ENCODE measurements at regions not wholly inside any gene's neighbourhood (a gene's known extent, or its start where the extent isn't known, plus 50 kb on each side); places are given as distances from the start of the nearest gene placed in this dataset.

- Histone ChIP-seq H3K36me3 (replicated peaks in 1 of 2; ENCODE audit: control extremely low read depth in 1 of 2, control insufficient read depth in 1 of 2, extremely low read depth in 1 of 2, insufficient read depth in 2 of 2, low read length in 1 of 2) (no peaks in the 10 kb centered on the region), H3K79me2 (ENCODE audit: control insufficient read depth, insufficient read depth, low read length) (no peaks in the 10 kb centered on the region), H4K20me1 (ENCODE audit: control insufficient read depth, insufficient read depth, low read length, poor library complexity, severe bottlenecking) (no peaks in the 10 kb centered on the region), H3K9ac (ENCODE audit: low read length) (no peak overlapping the region), H3K4me2 (replicated peaks; ENCODE audit: low read depth, low read length, poor library complexity, severe bottlenecking) (no peak overlapping the region), H3K4me3 (ENCODE audit: control extremely low read depth in 1 of 5, extremely low read depth in 1 of 5, insufficient read depth in 1 of 5, low read depth in 2 of 5, low read length in 4 of 5) (no peak overlapping the region), H3K27me3 (replicated peaks in 1 of 4; ENCODE audit: control extremely low read depth in 1 of 4, control insufficient read depth in 3 of 4, insufficient read depth in 4 of 4, low read length in 3 of 4) (no peaks in the 10 kb centered on the region), H2AFZ (ENCODE audit: insufficient read depth, low read depth, low read length, poor library complexity, severe bottlenecking) (no peak overlapping the region), H3K27ac (ENCODE audit: low read length in 2 of 2) (no peak overlapping the region), H3K4me1 (ENCODE audit: control insufficient read depth in 2 of 2, insufficient read depth in 2 of 2, low read length in 2 of 2) (peaks cover 0 to 5% of the 10 kb centered on the region in 2 donors), H3K9me3 (ENCODE audit: control extremely low read depth in 1 of 3, control insufficient read depth in 2 of 3, insufficient read depth in 1 of 3, low read length in 2 of 3) (peaks cover 0 to 10% (median 0%) of the 10 kb centered on the region in 3 donors)
- Mint-ChIP-seq H3K4me3 (no peak overlapping the region), H3K27me3 (no peaks in the 10 kb centered on the region), H3K27ac (no peak overlapping the region), H3K9me3 (ENCODE audit: insufficient read depth) (no peaks in the 10 kb centered on the region), H3K4me1 (peaks cover 9% of the 10 kb centered on the region)
- CTCF ChIA-PET, result no interaction called here
- 98% methylated on average over 27 of the region's 27 CpGs for WGBS (ENCODE audit: insufficient coverage)
- intact Hi-C loops (cut with micrococcal nuclease), result no loop called here
- no peak for DNase-seq
- TF ChIP-seq EZH2 (IDR thresholded peaks at IDR 0.05; ENCODE audit: borderline replicate concordance, insufficient read depth, low read depth, low read length, poor library complexity, severe bottlenecking) (no peak), CTCF (IDR thresholded peaks at IDR 0.05) (no peak)
- POLR2A ChIA-PET, result no interaction called here
- no peak for ATAC-seq (ENCODE audit: low read depth)
Observed at GRCh38 chr2:10195278-10196109, 73.0 kb downstream of the RRM2 start.

- POLR2A ChIA-PET, result no interaction called here
- H3K36me3 ChIP-seq (replicated peaks in 1 of 2; ENCODE audit: control extremely low read depth in 1 of 2, control insufficient read depth in 1 of 2, extremely low read depth in 1 of 2, insufficient read depth in 2 of 2, low read length in 1 of 2), result no peaks in the 10 kb centered on the region
Observed at GRCh38 chr2:10196110-10196892, 73.8 kb downstream of the RRM2 start.

More at GRCh38 chr2:10196110-10196892, 73.8 kb downstream of the RRM2 start:
- H4K20me1 ChIP-seq (ENCODE audit: control insufficient read depth, insufficient read depth, low read length, poor library complexity, severe bottlenecking), result no peaks in the 10 kb centered on the region
- TF ChIP-seq EZH2 (IDR thresholded peaks at IDR 0.05; ENCODE audit: borderline replicate concordance, insufficient read depth, low read depth, low read length, poor library complexity, severe bottlenecking) (no peak), CTCF (IDR thresholded peaks at IDR 0.05) (no peak)
- no peak overlapping the region for H3K4me2 ChIP-seq (replicated peaks; ENCODE audit: low read depth, low read length, poor library complexity, severe bottlenecking)
- H3K9me3 ChIP-seq (ENCODE audit: control extremely low read depth in 1 of 3, control insufficient read depth in 2 of 3, insufficient read depth in 1 of 3, low read length in 2 of 3), result peaks cover 0 to 6% (median 0%) of the 10 kb centered on the region in 3 donors
- Mint-ChIP-seq H3K4me3 (no peak overlapping the region), H3K27me3 (no peaks in the 10 kb centered on the region), H3K27ac (no peak overlapping the region), H3K4me1 (peaks cover under 1% of the 10 kb centered on the region), H3K9me3 (ENCODE audit: insufficient read depth) (no peaks in the 10 kb centered on the region)
- WGBS (ENCODE audit: insufficient coverage), result 97% methylated on average over 17 of the region's 22 CpGs
- ATAC-seq (ENCODE audit: low read depth) (no peak), DNase-seq (no peak)
- no peaks in the 10 kb centered on the region for H3K27me3 ChIP-seq (replicated peaks in 1 of 4; ENCODE audit: control extremely low read depth in 1 of 4, control insufficient read depth in 3 of 4, insufficient read depth in 4 of 4, low read length in 3 of 4)
- no peak overlapping the region for H2AFZ ChIP-seq (ENCODE audit: insufficient read depth, low read depth, low read length, poor library complexity, severe bottlenecking)
- intact Hi-C loops (cut with micrococcal nuclease), result no loop called here
- H3K27ac ChIP-seq (ENCODE audit: low read length in 2 of 2), result no peak overlapping the region
- CTCF ChIA-PET, result no interaction called here
- H3K4me3 ChIP-seq (ENCODE audit: control extremely low read depth in 1 of 5, extremely low read depth in 1 of 5, insufficient read depth in 1 of 5, low read depth in 2 of 5, low read length in 4 of 5), result no peak overlapping the region
- no peaks in the 10 kb centered on the region for H3K4me1 ChIP-seq (ENCODE audit: control insufficient read depth in 2 of 2, insufficient read depth in 2 of 2, low read length in 2 of 2)
- no peaks in the 10 kb centered on the region for H3K79me2 ChIP-seq (ENCODE audit: control insufficient read depth, insufficient read depth, low read length)
- no peak overlapping the region for H3K9ac ChIP-seq (ENCODE audit: low read length)

All from B cell (primary cell).